ENCODE measurements at regions not wholly inside any gene's neighbourhood (a gene's known extent, or its start where the extent isn't known, plus 50 kb on each side); places are given as distances from the start of the nearest gene placed in this dataset.

DNA sequence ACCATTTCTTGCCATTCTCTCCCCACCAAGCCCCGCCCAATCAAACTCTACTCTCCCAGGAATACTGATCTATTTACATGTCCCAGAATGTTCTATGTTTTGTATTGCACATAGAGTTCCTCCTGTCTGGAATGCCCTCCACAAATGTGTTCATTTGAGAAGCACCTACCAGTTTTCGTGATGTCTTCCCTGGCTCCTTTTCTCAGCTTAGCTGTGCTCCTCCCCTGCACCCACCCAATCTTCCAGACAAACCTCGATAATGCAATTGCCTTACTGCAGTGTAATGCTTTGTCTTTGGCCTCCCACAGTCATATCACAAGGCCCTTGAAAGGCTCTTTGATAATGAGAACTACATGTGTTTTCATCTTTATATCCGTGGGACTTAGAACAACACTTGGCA, 214.5 kb upstream of the ANKRD55 start:
- Histone ChIP-seq H3K9me3 (no peaks in the 10 kb centered on the region), H3K4me3 (no peak overlapping the region), H3K36me3 (no peaks in the 10 kb centered on the region), H3K27ac (no peak overlapping the region), H3K4me1 (ENCODE audit: control insufficient read depth in 1 of 2, low read depth in 2 of 2) (no peaks in the 10 kb centered on the region), H3K27me3 (replicated peaks; ENCODE audit: insufficient read depth) (no peaks in the 10 kb centered on the region)
- TF ChIP-seq, protein P1, sequence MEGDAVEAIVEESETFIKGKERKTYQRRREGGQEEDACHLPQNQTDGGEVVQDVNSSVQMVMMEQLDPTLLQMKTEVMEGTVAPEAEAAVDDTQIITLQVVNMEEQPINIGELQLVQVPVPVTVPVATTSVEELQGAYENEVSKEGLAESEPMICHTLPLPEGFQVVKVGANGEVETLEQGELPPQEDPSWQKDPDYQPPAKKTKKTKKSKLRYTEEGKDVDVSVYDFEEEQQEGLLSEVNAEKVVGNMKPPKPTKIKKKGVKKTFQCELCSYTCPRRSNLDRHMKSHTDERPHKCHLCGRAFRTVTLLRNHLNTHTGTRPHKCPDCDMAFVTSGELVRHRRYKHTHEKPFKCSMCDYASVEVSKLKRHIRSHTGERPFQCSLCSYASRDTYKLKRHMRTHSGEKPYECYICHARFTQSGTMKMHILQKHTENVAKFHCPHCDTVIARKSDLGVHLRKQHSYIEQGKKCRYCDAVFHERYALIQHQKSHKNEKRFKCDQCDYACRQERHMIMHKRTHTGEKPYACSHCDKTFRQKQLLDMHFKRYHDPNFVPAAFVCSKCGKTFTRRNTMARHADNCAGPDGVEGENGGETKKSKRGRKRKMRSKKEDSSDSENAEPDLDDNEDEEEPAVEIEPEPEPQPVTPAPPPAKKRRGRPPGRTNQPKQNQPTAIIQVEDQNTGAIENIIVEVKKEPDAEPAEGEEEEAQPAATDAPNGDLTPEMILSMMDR (IDR thresholded peaks at IDR 0.05): no peak
- ATAC-seq (ENCODE audit: insufficient number of reproducible peaks, low FRiP score, low read depth) (no peak), DNase-seq (ENCODE audit: low spot score) (no peak)

DNA sequence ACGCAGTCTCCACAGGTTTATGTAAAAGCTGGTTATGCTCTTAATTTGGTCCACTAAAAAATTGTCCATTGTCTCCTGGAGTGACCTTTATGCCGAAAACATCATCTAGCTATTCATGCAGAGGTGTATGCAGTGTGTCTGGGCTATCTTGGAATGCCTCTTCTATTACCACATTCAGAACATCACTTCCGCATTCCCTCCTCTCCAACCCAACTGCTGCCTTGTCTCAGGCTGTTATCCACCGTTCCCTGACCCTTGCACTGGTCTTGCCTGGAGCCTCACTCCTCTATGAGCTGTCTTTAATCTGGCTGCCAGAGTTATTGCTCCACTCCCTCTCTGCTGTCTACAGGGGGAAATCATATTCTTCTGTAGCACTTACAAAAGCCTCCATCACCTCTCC, 214.1 kb upstream of the ANKRD55 start:
- no peak for DNase-seq (ENCODE audit: low spot score)
- no peaks in the 10 kb centered on the region for H3K9me3 ChIP-seq
- H3K4me3 ChIP-seq: no peak overlapping the region
- H3K36me3 ChIP-seq: no peaks in the 10 kb centered on the region
- H3K27ac ChIP-seq: no peak overlapping the region
- no peaks in the 10 kb centered on the region for H3K4me1 ChIP-seq (ENCODE audit: control insufficient read depth in 1 of 2, low read depth in 2 of 2)
- ATAC-seq (ENCODE audit: insufficient number of reproducible peaks, low FRiP score, low read depth): no peak
- no peaks in the 10 kb centered on the region for H3K27me3 ChIP-seq (replicated peaks; ENCODE audit: insufficient read depth)
- TF ChIP-seq, protein P1 (IDR thresholded peaks at IDR 0.05): no peak

DNA sequence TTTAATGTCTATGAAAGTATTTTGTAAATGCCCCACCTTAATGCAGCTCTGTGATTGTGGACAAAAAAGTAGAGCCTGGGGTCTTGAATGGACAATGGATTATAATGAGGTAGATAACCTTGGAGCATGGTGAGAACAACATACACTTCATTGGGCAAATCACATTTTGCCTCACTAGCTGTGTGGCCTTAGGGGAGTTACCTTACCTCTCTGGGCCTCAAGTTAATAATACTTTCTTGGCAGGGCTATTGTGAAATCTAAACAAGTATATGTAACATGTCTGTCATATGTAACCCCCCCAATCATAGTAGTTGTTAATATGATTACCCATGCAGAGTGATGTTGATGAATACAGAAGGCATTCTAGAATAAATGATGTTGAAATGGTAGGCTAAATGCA, 213.6 kb upstream of the ANKRD55 start:
- no peak overlapping the region for H3K27ac ChIP-seq
- TF ChIP-seq, protein P1 (IDR thresholded peaks at IDR 0.05): no peak
- H3K27me3 ChIP-seq (replicated peaks; ENCODE audit: insufficient read depth): no peaks in the 10 kb centered on the region
- no peak overlapping the region for H3K4me3 ChIP-seq
- ATAC-seq (ENCODE audit: insufficient number of reproducible peaks, low FRiP score, low read depth) (no peak), DNase-seq (ENCODE audit: low spot score) (no peak)
- H3K4me1 ChIP-seq (ENCODE audit: control insufficient read depth in 1 of 2, low read depth in 2 of 2): no peaks in the 10 kb centered on the region
- no peaks in the 10 kb centered on the region for H3K9me3 ChIP-seq
- H3K36me3 ChIP-seq: no peaks in the 10 kb centered on the region

DNA sequence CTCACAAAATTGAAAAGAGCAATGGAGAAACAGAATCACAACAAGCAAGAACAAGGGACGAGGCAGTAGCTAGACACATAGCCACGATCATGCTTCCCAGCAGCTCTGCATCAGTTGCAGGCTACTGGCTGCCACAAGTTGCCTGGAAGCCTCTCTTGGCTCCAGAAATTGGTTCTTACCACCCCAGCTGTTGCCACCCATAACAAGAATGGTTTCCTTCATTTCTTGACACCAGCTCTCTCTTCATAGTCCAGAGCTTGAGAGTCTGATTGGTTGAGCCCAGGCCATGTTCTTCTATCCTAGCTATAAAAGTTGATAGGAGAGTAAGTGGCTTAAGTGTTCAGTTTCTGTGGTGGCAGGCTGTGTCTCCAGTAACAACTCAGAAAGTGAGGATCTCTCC, 210.7 kb upstream of the ANKRD55 start:
- Histone ChIP-seq H3K9me3 (no peaks in the 10 kb centered on the region), H3K27ac (no peak overlapping the region), H3K4me3 (no peak overlapping the region), H3K27me3 (replicated peaks; ENCODE audit: insufficient read depth) (no peaks in the 10 kb centered on the region), H3K4me1 (ENCODE audit: control insufficient read depth in 1 of 2, low read depth in 2 of 2) (peaks cover 0 to 6% of the 10 kb centered on the region in 2 donors), H3K36me3 (no peaks in the 10 kb centered on the region)
- DNase-seq (ENCODE audit: low spot score): no peak
- no peak for ATAC-seq (ENCODE audit: insufficient number of reproducible peaks, low FRiP score, low read depth)
- TF ChIP-seq, protein P1 (IDR thresholded peaks at IDR 0.05): no peak

DNA sequence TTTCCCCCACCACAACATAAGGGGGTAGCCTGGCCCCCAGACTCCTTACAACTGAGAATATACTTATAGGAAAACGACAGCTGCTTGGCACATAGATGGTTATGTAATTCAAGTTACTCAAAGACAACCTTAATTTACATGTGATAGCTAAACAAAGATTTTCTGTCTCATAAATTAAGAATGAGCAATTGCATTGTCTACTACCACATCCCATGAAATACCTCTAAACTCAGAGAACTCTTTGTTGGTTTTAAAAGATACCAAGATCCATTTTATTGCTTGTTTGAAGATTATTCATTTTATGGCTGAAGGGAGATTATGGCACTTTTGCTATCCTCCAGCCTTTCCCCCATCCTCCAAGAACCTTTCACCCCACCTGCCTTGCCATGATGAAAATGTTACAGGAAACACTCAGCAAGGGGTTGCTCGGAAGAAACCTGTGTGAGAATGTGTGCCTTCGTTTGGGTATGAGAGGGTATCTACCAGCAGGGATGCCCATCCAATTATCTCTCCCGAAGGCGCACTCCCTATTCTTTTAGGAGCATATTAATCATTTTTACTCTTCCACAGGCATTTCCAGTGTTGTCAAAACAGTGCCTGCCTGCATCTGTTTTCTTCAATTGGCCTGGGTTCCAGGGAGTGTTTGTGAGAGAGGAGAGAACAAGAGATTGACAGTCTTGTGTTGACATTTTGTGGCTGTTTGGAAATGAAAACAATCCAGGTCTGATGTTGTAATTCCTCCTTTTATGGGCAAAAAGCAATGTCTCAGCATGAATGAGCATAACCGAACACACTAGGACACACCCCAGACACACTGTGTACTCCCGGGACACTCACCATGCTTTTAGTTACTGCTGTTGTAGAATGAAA, 208.0 kb upstream of the ANKRD55 start:
- Histone ChIP-seq H3K4me1 (ENCODE audit: control insufficient read depth in 1 of 2, low read depth in 2 of 2) (peaks cover 0 to 6% of the 10 kb centered on the region in 2 donors), H3K27me3 (replicated peaks; ENCODE audit: insufficient read depth) (no peaks in the 10 kb centered on the region), H3K27ac (no peak overlapping the region), H3K9me3 (no peaks in the 10 kb centered on the region), H3K4me3 (no peak overlapping the region), H3K36me3 (no peaks in the 10 kb centered on the region)
- ATAC-seq (ENCODE audit: insufficient number of reproducible peaks, low FRiP score, low read depth) (no peak), DNase-seq (ENCODE audit: low spot score) (no peak)
- TF ChIP-seq, protein P1 (IDR thresholded peaks at IDR 0.05): no peak

Data from thoracic aorta (tissue), 2 donors.